ENCODE measurements at regions not wholly inside any gene's neighbourhood (a gene's known extent, or its start where the extent isn't known, plus 50 kb on each side); places are given as distances from the start of the nearest gene placed in this dataset.
"Not testable (repeated sequence)": the region's sequence is repeated elsewhere in the genome, so short reads cannot be mapped to it uniquely, and the experiment has no call there.

DNA sequence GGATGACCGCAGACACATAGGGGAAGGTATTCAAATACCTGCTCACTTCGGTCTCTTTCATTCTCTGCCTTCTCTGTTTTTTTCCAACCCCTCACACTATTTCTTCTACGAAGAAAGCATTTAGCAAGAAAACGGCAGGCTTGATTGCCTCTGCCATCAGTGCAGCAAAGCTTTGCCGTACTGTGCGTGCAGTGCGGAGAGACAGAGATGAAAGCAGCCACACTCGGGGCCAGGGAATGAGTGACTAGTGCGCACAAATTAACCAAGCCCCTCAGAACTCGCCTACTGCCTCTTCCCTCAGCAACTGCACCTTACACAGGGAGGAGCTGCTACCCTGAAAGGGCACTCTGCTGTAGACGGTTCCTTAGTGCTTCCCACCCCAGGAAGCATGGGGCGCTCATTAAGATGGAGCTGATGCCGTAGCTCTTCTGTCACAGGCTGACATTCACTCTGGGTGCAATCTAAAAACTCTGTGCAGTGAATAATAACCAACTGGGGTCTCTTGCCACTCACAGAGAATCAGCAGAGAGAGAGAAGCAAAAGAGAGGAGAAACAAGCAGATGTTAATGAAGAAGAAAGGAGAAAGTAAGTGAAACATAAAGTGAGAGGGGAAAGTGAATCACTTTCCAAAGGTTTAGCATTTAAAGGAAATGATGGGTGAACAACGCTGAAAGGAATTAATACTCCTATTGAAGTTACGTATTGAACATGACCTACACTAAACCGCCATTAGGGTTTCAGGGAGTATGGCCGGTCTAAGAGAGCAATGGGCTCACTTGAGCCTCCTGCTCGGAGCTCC, 69.4 kb downstream of the GRIN2B start:
- no peak overlapping the region for H3K4me3 ChIP-seq (ENCODE audit: insufficient read depth, low read length)
- no peak overlapping the region for H2AFZ ChIP-seq (ENCODE audit: low read length)
- H3K9me3 ChIP-seq (ENCODE audit: low read depth, low read length): no peaks in the 10 kb centered on the region
- H3K4me1 ChIP-seq (ENCODE audit: insufficient read depth, low read length): no peaks in the 10 kb centered on the region
- H4K20me1 ChIP-seq (ENCODE audit: insufficient read depth, low read length): no peaks in the 10 kb centered on the region
- no peaks in the 10 kb centered on the region for H3K27me3 ChIP-seq (ENCODE audit: insufficient read depth, low read length)
- peak; percentile 1 for DNase-seq (ENCODE audit: insufficient read length, low spot score, missing footprints)
- TF ChIP-seq, protein P1, sequence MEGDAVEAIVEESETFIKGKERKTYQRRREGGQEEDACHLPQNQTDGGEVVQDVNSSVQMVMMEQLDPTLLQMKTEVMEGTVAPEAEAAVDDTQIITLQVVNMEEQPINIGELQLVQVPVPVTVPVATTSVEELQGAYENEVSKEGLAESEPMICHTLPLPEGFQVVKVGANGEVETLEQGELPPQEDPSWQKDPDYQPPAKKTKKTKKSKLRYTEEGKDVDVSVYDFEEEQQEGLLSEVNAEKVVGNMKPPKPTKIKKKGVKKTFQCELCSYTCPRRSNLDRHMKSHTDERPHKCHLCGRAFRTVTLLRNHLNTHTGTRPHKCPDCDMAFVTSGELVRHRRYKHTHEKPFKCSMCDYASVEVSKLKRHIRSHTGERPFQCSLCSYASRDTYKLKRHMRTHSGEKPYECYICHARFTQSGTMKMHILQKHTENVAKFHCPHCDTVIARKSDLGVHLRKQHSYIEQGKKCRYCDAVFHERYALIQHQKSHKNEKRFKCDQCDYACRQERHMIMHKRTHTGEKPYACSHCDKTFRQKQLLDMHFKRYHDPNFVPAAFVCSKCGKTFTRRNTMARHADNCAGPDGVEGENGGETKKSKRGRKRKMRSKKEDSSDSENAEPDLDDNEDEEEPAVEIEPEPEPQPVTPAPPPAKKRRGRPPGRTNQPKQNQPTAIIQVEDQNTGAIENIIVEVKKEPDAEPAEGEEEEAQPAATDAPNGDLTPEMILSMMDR (IDR thresholded peaks at IDR 0.05; ENCODE audit: extremely low read depth, low read depth, low read length): no peak
- no peak overlapping the region for H3K4me2 ChIP-seq (ENCODE audit: insufficient read depth, low read length)
- no peak overlapping the region for H3K27ac ChIP-seq (ENCODE audit: low read depth, low read length)
- no peaks in the 10 kb centered on the region for H3K36me3 ChIP-seq (ENCODE audit: insufficient read depth, low read length)
- no peaks in the 10 kb centered on the region for H3K79me2 ChIP-seq (ENCODE audit: insufficient read depth, low read length)

- TF ChIP-seq, protein P1 (IDR thresholded peaks at IDR 0.05; ENCODE audit: extremely low read depth, low read depth, low read length): no peak
- H3K36me3 ChIP-seq (ENCODE audit: insufficient read depth, low read length): no peaks in the 10 kb centered on the region
Measured at GRCh38 chr12:13905794-13906193, 75.6 kb downstream of the GRIN2B start.

GRCh38 chr12:13900718-13901117, 80.7 kb downstream of the GRIN2B start:
- no peak overlapping the region for H3K4me3 ChIP-seq (ENCODE audit: insufficient read depth, low read length)
- no peak overlapping the region for H3K4me2 ChIP-seq (ENCODE audit: insufficient read depth, low read length)
- H3K9me3 ChIP-seq (ENCODE audit: low read depth, low read length): no peaks in the 10 kb centered on the region
- no peaks in the 10 kb centered on the region for H3K79me2 ChIP-seq (ENCODE audit: insufficient read depth, low read length)
- H3K4me1 ChIP-seq (ENCODE audit: insufficient read depth, low read length): no peaks in the 10 kb centered on the region
- H3K27ac ChIP-seq (ENCODE audit: low read depth, low read length): no peak overlapping the region
- DNase-seq (ENCODE audit: insufficient read length, low spot score, missing footprints): no peak
- no peaks in the 10 kb centered on the region for H3K27me3 ChIP-seq (ENCODE audit: insufficient read depth, low read length)
- no peak overlapping the region for H2AFZ ChIP-seq (ENCODE audit: low read length)
- TF ChIP-seq, protein P1 (IDR thresholded peaks at IDR 0.05; ENCODE audit: extremely low read depth, low read depth, low read length): no peak
- no peaks in the 10 kb centered on the region for H4K20me1 ChIP-seq (ENCODE audit: insufficient read depth, low read length)
- H3K36me3 ChIP-seq (ENCODE audit: insufficient read depth, low read length): no peaks in the 10 kb centered on the region

More at GRCh38 chr12:13905794-13906193, 75.6 kb downstream of the GRIN2B start:
- H3K27ac ChIP-seq (ENCODE audit: low read depth, low read length): no peak overlapping the region
- H3K4me1 ChIP-seq (ENCODE audit: insufficient read depth, low read length): no peaks in the 10 kb centered on the region
- H3K79me2 ChIP-seq (ENCODE audit: insufficient read depth, low read length): no peaks in the 10 kb centered on the region
- H3K27me3 ChIP-seq (ENCODE audit: insufficient read depth, low read length): no peaks in the 10 kb centered on the region
- no peaks in the 10 kb centered on the region for H3K9me3 ChIP-seq (ENCODE audit: low read depth, low read length)
- no peak for DNase-seq (ENCODE audit: insufficient read length, low spot score, missing footprints)
- H3K4me3 ChIP-seq (ENCODE audit: insufficient read depth, low read length): no peak overlapping the region
- H2AFZ ChIP-seq (ENCODE audit: low read length): no peak overlapping the region
- H3K4me2 ChIP-seq (ENCODE audit: insufficient read depth, low read length): no peak overlapping the region
- H4K20me1 ChIP-seq (ENCODE audit: insufficient read depth, low read length): no peaks in the 10 kb centered on the region

- not testable (repeated sequence) for H3K4me2 ChIP-seq (ENCODE audit: insufficient read depth, low read length); H2AFZ ChIP-seq (ENCODE audit: low read length); H3K27ac ChIP-seq (ENCODE audit: low read depth, low read length); H3K9me3 ChIP-seq (ENCODE audit: low read depth, low read length); H3K36me3 ChIP-seq (ENCODE audit: insufficient read depth, low read length); H4K20me1 ChIP-seq (ENCODE audit: insufficient read depth, low read length); DNase-seq (ENCODE audit: insufficient read length, low spot score, missing footprints); H3K4me3 ChIP-seq (ENCODE audit: insufficient read depth, low read length); H3K79me2 ChIP-seq (ENCODE audit: insufficient read depth, low read length); H3K4me1 ChIP-seq (ENCODE audit: insufficient read depth, low read length); H3K27me3 ChIP-seq (ENCODE audit: insufficient read depth, low read length)
Measured at GRCh38 chr12:13898387-13898786, 83.0 kb downstream of the GRIN2B start.

Data from osteoblast (primary cell).